Calu3 (cell line): ENCODE measurements at regions not wholly inside any gene's neighbourhood (a gene's known extent, or its start where the extent isn't known, plus 50 kb on each side); places are given as distances from the start of the nearest gene placed in this dataset.
A peak's percentile ranks its signal among the peaks of the same experiment; 100 is the strongest.

Experiments used
- BruUV-seq: library from RNA; stranded (reverse); fragments of 400-500 nt; replicated peaks from 2 replicates; lab custom pipeline; 2021; lab: Mats Ljungman, UMichigan
- CTCF ChIA-PET: fragments of 300-600 bp; sonication (Branson Sonifier 250); formaldehyde crosslinking; loops from one replicate; lab custom pipeline; 2022; ENCODE audit warnings: antibody characterized with exemption; lab: Charles Lee
- DNase-seq: peaks from one replicate; pipeline ENCODE4 v3.0.0; 2022
- H3K27ac Mint-ChIP-seq: one replicate; pipeline ENCODE4 v1.8.0; 2022; ENCODE audit warnings: mixed read lengths; ENCODE audit not compliant: unreplicated experiment
- H3K27me3 Mint-ChIP-seq: one replicate; pipeline ENCODE4 v1.8.0; 2022; ENCODE audit warnings: mixed read lengths; ENCODE audit not compliant: unreplicated experiment
- H3K36me3 Mint-ChIP-seq: one replicate; pipeline ENCODE4 v1.8.0; 2022; ENCODE audit warnings: mild to moderate bottlenecking, moderate library complexity, mixed read lengths; ENCODE audit not compliant: insufficient read depth, unreplicated experiment
- H3K4me1 Mint-ChIP-seq: one replicate; pipeline ENCODE4 v1.8.0; 2022; ENCODE audit warnings: mild to moderate bottlenecking, low read depth, mixed read lengths; ENCODE audit not compliant: unreplicated experiment
- H3K4me3 Mint-ChIP-seq: one replicate; pipeline ENCODE4 v1.8.0; 2022; ENCODE audit warnings: mild to moderate bottlenecking, low read depth, moderate library complexity, mixed read lengths; ENCODE audit not compliant: unreplicated experiment
- H3K9me3 Mint-ChIP-seq: one replicate; pipeline ENCODE4 v1.8.0; 2022; ENCODE audit warnings: low read depth, mixed read lengths; ENCODE audit not compliant: unreplicated experiment
- CTCF ChIP-seq: fragments of 200-600 bp; IDR thresholded peaks from one replicate; pipeline ENCODE4 v1.8.0; 2022; ENCODE audit warnings: antibody characterized with exemption; ENCODE audit not compliant: unreplicated experiment
- intact Hi-C: fragments of 100-400 bp; cut with micrococcal nuclease; formaldehyde crosslinking; loops from one replicate; pipeline ENCODE4 v1.10.0; 2022; ENCODE audit not compliant: unreplicated experiment

DNA sequence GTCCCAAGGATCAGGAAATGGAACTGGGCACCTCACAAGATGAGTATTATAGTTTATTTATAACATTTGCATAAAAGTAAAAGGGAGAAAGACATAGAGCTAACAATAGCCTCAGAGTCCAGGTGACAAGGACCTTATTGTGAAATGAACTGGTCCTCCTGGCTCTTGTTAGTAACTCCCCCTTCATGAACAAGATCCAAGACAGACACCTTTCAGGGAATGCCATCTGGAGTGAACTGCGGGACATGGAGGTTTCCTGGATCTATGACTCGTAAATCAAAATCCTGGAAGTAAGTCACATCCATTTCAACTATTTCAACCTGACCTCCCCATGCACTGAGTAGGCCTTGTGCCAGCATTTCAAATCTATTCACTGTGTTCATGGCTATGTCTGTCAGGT lies 129.5 kb upstream of the GAS1 start:
- no peak for DNase-seq
- BruUV-seq, result no TSS peak
- CTCF ChIA-PET, result no interaction called here
- no peak for TF ChIP-seq CTCF
- intact Hi-C loops, result no loop called here
- Mint-ChIP-seq H3K4me3 (no peak overlapping the region), H3K4me1 (no peaks in the 10 kb centered on the region), H3K27ac (no peak overlapping the region), H3K9me3 (peaks cover 2% of the 10 kb centered on the region), H3K36me3 (no peaks in the 10 kb centered on the region), H3K27me3 (peaks cover 19% of the 10 kb centered on the region)

GRCh38 chr9:87077986-87078385 lies 130.7 kb upstream of the GAS1 start:
- intact Hi-C loops, result no loop called here
- BruUV-seq, result no TSS peak
- Mint-ChIP-seq H3K36me3 (no peaks in the 10 kb centered on the region), H3K27me3 (peaks cover 25% of the 10 kb centered on the region), H3K9me3 (peaks cover 2% of the 10 kb centered on the region), H3K4me1 (no peaks in the 10 kb centered on the region), H3K27ac (no peak overlapping the region), H3K4me3 (no peak overlapping the region)
- TF ChIP-seq CTCF, result no peak
- no peak for DNase-seq
- CTCF ChIA-PET, result no interaction called here

- peak; percentile 18 for TF ChIP-seq CTCF
- no peaks in the 10 kb centered on the region for H3K4me1 Mint-ChIP-seq
- peaks cover 2% of the 10 kb centered on the region for H3K9me3 Mint-ChIP-seq
- peaks cover 25% of the 10 kb centered on the region for H3K27me3 Mint-ChIP-seq
- peak; percentile 3 for DNase-seq
- no peak overlapping the region for H3K4me3 Mint-ChIP-seq
- H3K36me3 Mint-ChIP-seq, result no peaks in the 10 kb centered on the region
- BruUV-seq, result no TSS peak
- intact Hi-C loops, result no loop called here
- CTCF ChIA-PET, result no interaction called here
- H3K27ac Mint-ChIP-seq, result no peak overlapping the region
These were observed 133.4 kb upstream of the GAS1 start for GRCh38 chr9:87080512-87081264.

DNA sequence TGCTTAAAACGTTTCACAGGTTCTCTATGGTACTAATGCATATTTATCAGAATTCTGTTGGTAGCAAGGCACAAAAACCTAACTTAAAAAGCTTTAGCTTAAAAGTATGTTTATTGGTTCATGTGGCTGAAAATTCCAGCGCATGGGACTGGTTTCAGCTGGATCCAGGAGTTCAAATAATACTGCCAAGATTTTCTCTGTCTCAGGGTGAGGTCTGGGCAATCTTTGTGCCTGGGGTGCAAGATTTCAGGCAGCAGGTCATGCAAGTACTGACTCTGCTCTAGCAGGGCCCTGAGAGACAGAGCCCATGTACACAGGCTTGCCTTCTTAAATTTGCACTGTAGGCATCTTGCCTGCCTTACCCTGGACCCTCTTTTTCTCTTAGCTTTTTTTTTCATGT lies 134.2 kb upstream of the GAS1 start:
- H3K36me3 Mint-ChIP-seq, result no peaks in the 10 kb centered on the region
- DNase-seq, result no peak
- TF ChIP-seq CTCF, result no peak
- intact Hi-C loops, result no loop called here
- BruUV-seq, result no TSS peak
- H3K27me3 Mint-ChIP-seq, result peaks cover 31% of the 10 kb centered on the region
- H3K4me3 Mint-ChIP-seq, result no peak overlapping the region
- no peak overlapping the region for H3K27ac Mint-ChIP-seq
- CTCF ChIA-PET, result no interaction called here
- H3K9me3 Mint-ChIP-seq, result peaks cover 2% of the 10 kb centered on the region
- H3K4me1 Mint-ChIP-seq, result no peaks in the 10 kb centered on the region
